B cell (primary cell): ENCODE measurements at regions not wholly inside any gene's neighbourhood (a gene's known extent, or its start where the extent isn't known, plus 50 kb on each side); places are given as distances from the start of the nearest gene placed in this dataset.

Experiments used
- ATAC-seq: fragments of 200-7000 bp; cut with Tn5 transposase; one replicate; pipeline ENCODE4 v1.10.0; 2021; ENCODE audit warnings: low read depth, mild to moderate bottlenecking, moderate number of reproducible peaks, moderate library complexity
- CTCF ChIA-PET: fragments of 350-600 bp; sonication (Branson Sonifier 250); formaldehyde crosslinking; loops from one replicate; lab custom pipeline; 2021; ENCODE audit warnings: antibody characterized with exemption, inconsistent platforms; lab: Charles Lee
- POLR2A ChIA-PET: fragments of 350-600 bp; sonication (Branson Sonifier 250); formaldehyde crosslinking; loops from one replicate; lab custom pipeline; 2021; ENCODE audit warnings: antibody characterized with exemption; lab: Charles Lee
- DNase-seq: peaks from one replicate; pipeline ENCODE4 v3.0.0; 2013
- H2AFZ ChIP-seq: 2 replicates; pipeline ENCODE4 v1.6.1; 2012; ENCODE audit warnings: mild to moderate bottlenecking, low read depth, low read length; ENCODE audit not compliant: insufficient read depth, poor library complexity, severe bottlenecking
- H3K27ac ChIP-seq, 2 donors: 1 replicate in 1 of 2; 2 replicates in 1 of 2; pipeline ENCODE4 v1.5.1; 2012 to 2013; ENCODE audit warnings: low read length in 2 of 2, mild to moderate bottlenecking in 2 of 2, moderate library complexity in 1 of 2
- H3K27me3 ChIP-seq, 4 experiments: fragments of 200-600 bp in 1 of 4; sonication (generic) in 1 of 4; replicated peaks in 1 of 4; 1 replicate in 2 of 4; 2 replicates in 2 of 4; pipeline versions ENCODE4 v1.6.1 to v1.7.0; 2013 to 2016; ENCODE audit warnings: low read length in 3 of 4, mild to moderate bottlenecking in 2 of 4, mixed read lengths in 1 of 4, moderate library complexity in 1 of 4; ENCODE audit not compliant: insufficient read depth in 4 of 4, control insufficient read depth in 3 of 4; ENCODE audit errors: control extremely low read depth in 1 of 4
- H3K36me3 ChIP-seq, 2 experiments: replicated peaks in 1 of 2; 1 replicate in 1 of 2; 2 replicates in 1 of 2; pipeline versions ENCODE4 v1.6.1 to v1.7.1; 2013; ENCODE audit warnings: low read length in 1 of 2; ENCODE audit not compliant: insufficient read depth in 2 of 2, control insufficient read depth in 1 of 2; ENCODE audit errors: control extremely low read depth in 1 of 2, extremely low read depth in 1 of 2
- H3K4me1 ChIP-seq, 2 donors: fragments of 200-600 bp in 1 of 2; sonication (generic) in 1 of 2; 1 replicate in 1 of 2; 2 replicates in 1 of 2; pipeline versions ENCODE4 v1.5.1 to v1.6.1; 2013 to 2017; ENCODE audit warnings: low read length in 2 of 2; ENCODE audit not compliant: control insufficient read depth in 2 of 2, insufficient read depth in 2 of 2
- H3K4me2 ChIP-seq: replicated peaks from 2 replicates; pipeline ENCODE3; 2012; ENCODE audit warnings: mild to moderate bottlenecking, low read depth, low read length; ENCODE audit not compliant: poor library complexity, severe bottlenecking
- H3K4me3 ChIP-seq, 5 experiments: fragments of 200-600 bp in 1 of 5; sonication (generic) in 1 of 5; 1 replicate in 3 of 5; 2 replicates in 2 of 5; pipeline versions ENCODE4 v1.5.1 to v1.7.0; 2011 to 2016; ENCODE audit warnings: low read length in 4 of 5, mild to moderate bottlenecking in 4 of 5, low read depth in 2 of 5, control low read depth in 1 of 5, moderate library complexity in 1 of 5; ENCODE audit not compliant: insufficient read depth in 1 of 5; ENCODE audit errors: control extremely low read depth in 1 of 5, extremely low read depth in 1 of 5
- H3K79me2 ChIP-seq: fragments of 200-600 bp; sonication (generic); one replicate; pipeline ENCODE4 v1.6.0; 2016; ENCODE audit warnings: low read length; ENCODE audit not compliant: control insufficient read depth, insufficient read depth
- H3K9ac ChIP-seq: fragments of 200-600 bp; sonication (generic); 2 replicates; pipeline ENCODE4 v1.6.1; 2017; ENCODE audit warnings: mild to moderate bottlenecking, low read length, moderate library complexity
- H3K9me3 ChIP-seq, 3 donors: one replicate each; pipeline versions ENCODE4 v1.6.1 to v1.7.1; 2013; ENCODE audit warnings: low read length in 2 of 3; ENCODE audit not compliant: control insufficient read depth in 2 of 3, insufficient read depth in 1 of 3; ENCODE audit errors: control extremely low read depth in 1 of 3
- H4K20me1 ChIP-seq: 2 replicates; pipeline ENCODE4 v1.6.0; 2012; ENCODE audit warnings: mild to moderate bottlenecking, low read length; ENCODE audit not compliant: insufficient read depth, control insufficient read depth, poor library complexity, severe bottlenecking
- H3K27ac Mint-ChIP-seq: one replicate; pipeline ENCODE4 v1.8.0; 2021; ENCODE audit warnings: mixed read lengths
- H3K27me3 Mint-ChIP-seq: one replicate; pipeline ENCODE4 v1.8.0; 2021; ENCODE audit warnings: mixed read lengths
- H3K4me1 Mint-ChIP-seq: one replicate; pipeline ENCODE4 v1.8.0; 2021; ENCODE audit warnings: mixed read lengths
- H3K4me3 Mint-ChIP-seq: one replicate; pipeline ENCODE4 v1.8.0; 2021; ENCODE audit warnings: mixed read lengths
- H3K9me3 Mint-ChIP-seq: one replicate; pipeline ENCODE4 v1.8.0; 2022; ENCODE audit warnings: mixed read lengths; ENCODE audit not compliant: insufficient read depth
- CTCF ChIP-seq: fragments of 200-600 bp; IDR thresholded peaks from one replicate; pipeline ENCODE4 v1.8.0; 2022; ENCODE audit warnings: antibody characterized with exemption, mild to moderate bottlenecking
- EZH2 ChIP-seq: IDR thresholded peaks from 2 replicates; pipeline ENCODE4 v1.6.1; 2012; ENCODE audit warnings: borderline replicate concordance, low read depth, mild to moderate bottlenecking, moderate library complexity, low read length; ENCODE audit not compliant: insufficient read depth, poor library complexity, severe bottlenecking
- WGBS: methylation state at CpG from one replicate; pipeline ENCODE4 v1.1.5; 2013; ENCODE audit warnings: missing lambda C conversion rate; ENCODE audit not compliant: insufficient coverage; 5-methylcytosine and 5-hydroxymethylcytosine counted together
- intact Hi-C: fragments of 100-400 bp; cut with micrococcal nuclease; formaldehyde crosslinking; loops from one replicate; pipeline ENCODE4 v1.10.0; 2022

GRCh38 chr2:149994057-149994728 is 406.6 kb upstream of the MMADHC start:
- ChIA-PET POLR2A (no interaction called here), CTCF (no interaction called here)
- ATAC-seq (no peak), DNase-seq (no peak)
- Mint-ChIP-seq H3K27ac (no peak overlapping the region), H3K9me3 (peaks cover 8% of the 10 kb centered on the region), H3K4me1 (no peaks in the 10 kb centered on the region), H3K4me3 (no peak overlapping the region), H3K27me3 (no peaks in the 10 kb centered on the region)
- Histone ChIP-seq H3K9ac (no peak overlapping the region), H3K9me3 (no peaks in the 10 kb centered on the region), H4K20me1 (no peaks in the 10 kb centered on the region), H3K27ac (no peak overlapping the region), H3K4me1 (no peaks in the 10 kb centered on the region), H3K27me3 (no peaks in the 10 kb centered on the region), H3K79me2 (no peaks in the 10 kb centered on the region), H3K36me3 (no peaks in the 10 kb centered on the region), H2AFZ (no peak overlapping the region), H3K4me2 (no peak overlapping the region), H3K4me3 (no peak overlapping the region)
- intact Hi-C loops: no loop called here
- TF ChIP-seq CTCF: no peak
- no peak for TF ChIP-seq EZH2
- WGBS: 92% methylated on average over 3 of the region's 9 CpGs

DNA sequence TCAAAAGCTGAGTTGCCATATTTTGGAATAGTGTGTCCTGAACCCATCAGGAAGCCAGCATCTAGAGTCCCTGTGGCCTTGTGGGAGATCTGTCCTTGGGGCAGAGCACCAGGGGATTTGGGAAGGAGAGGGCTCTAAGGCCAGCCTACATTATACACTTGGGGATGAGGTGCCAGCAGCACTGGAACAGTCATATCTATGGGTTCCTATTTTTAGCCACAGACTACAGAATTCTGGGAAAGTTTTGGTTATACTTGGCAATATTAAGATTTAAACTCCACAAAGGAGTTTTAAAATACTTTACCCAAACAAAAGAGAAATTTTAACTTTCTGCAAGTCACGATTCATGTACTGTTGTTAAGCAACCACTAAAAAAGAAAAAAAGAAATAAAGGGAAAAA is 405.7 kb upstream of the MMADHC start:
- Mint-ChIP-seq H3K4me3 (no peak overlapping the region), H3K27me3 (no peaks in the 10 kb centered on the region), H3K4me1 (no peaks in the 10 kb centered on the region), H3K27ac (no peak overlapping the region), H3K9me3 (peaks cover 5% of the 10 kb centered on the region)
- DNase-seq (no peak), ATAC-seq (no peak)
- ChIA-PET CTCF (no interaction called here), POLR2A (no interaction called here)
- TF ChIP-seq EZH2: no peak
- TF ChIP-seq CTCF: no peak
- no peaks in the 10 kb centered on the region for H3K4me1 ChIP-seq
- no CpG with 5 or more reads among the region's 1 CpG for WGBS
- H2AFZ ChIP-seq: no peak overlapping the region
- H3K27me3 ChIP-seq: no peaks in the 10 kb centered on the region
- H4K20me1 ChIP-seq: no peaks in the 10 kb centered on the region
- no peaks in the 10 kb centered on the region for H3K36me3 ChIP-seq
- H3K4me3 ChIP-seq: no peak overlapping the region
- no peak overlapping the region for H3K27ac ChIP-seq
- intact Hi-C loops: no loop called here
- H3K79me2 ChIP-seq: no peaks in the 10 kb centered on the region
- H3K9ac ChIP-seq: no peak overlapping the region
- no peak overlapping the region for H3K4me2 ChIP-seq
- H3K9me3 ChIP-seq: no peaks in the 10 kb centered on the region
